Activated CD4-positive, alpha-beta T cell treated with anti-CD3 and anti-CD28 coated beads, Interleukin-2, amount 50 U/mL, for 4 hours (primary cell): ENCODE measurements at regions not wholly inside any gene's neighbourhood (a gene's known extent, or its start where the extent isn't known, plus 50 kb on each side); places are given as distances from the start of the nearest gene placed in this dataset.
"Not testable (repeated sequence)": the region's sequence is repeated elsewhere in the genome, so short reads cannot be mapped to it uniquely, and the experiment has no call there.

ENCODE experiments used
- DNase-seq, 2 experiments: peaks; one replicate each; pipeline ENCODE4 v3.0.0-alpha.2; 2020

DNA sequence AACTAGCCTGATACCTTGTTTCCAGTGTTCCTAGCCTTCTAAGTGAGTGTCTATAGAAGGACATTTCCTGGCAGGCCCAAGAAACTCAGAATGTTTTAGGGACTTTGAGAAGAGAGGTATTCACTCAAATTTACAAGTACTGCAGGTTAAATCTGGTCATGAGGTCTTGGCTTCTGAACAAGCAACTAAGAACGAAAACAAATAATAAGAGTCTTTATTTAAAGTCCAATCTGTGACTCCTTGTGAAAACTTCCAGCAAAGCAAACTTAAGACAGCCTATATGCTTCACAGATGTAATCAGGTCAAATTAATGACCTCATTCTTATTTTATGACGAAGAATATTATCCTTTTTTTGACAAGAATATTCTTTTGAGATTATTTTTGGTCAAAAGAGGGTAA, 79.4 kb upstream of the PRSS16 start:
- DNase-seq: no peak

DNA sequence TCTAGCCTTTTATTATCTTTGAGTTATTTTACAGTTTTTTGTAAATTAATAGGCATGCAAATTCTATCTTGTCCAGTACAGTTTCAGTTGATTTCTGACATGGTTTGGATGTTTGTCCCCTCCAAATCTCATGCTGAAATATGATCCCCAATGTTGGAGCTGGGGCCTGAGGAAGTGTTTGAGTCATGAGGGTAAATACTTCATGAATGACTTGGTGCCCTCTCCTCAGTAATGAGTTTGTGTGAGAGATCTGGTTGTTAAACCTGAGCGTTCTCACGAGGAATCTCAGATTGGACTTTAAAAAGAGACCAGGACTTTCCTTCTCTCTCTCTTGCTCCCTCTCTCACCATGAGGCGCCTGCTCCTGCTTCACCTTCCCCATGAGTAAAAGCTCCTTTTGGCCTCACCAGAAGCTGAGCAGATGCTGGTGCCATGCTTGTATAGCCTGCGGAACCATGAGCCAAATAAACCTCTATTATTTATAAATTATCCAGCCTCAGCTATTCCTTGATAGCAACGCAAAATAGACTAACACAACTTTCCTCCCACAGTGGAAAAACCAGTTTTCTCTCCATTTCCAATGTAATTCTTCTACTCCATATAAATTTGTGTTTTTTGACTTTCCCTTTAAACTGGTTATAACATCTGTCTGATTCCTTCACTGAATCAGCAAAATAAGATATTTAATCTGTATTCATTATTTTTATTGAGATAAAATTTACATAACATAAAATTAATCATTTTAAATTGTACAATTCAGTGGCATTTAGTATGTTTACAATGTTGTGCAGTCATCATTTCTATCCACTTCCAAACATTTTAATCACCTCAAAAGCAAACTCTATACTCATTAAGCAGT, 78.7 kb upstream of the PRSS16 start:
- DNase-seq: no peak

DNA sequence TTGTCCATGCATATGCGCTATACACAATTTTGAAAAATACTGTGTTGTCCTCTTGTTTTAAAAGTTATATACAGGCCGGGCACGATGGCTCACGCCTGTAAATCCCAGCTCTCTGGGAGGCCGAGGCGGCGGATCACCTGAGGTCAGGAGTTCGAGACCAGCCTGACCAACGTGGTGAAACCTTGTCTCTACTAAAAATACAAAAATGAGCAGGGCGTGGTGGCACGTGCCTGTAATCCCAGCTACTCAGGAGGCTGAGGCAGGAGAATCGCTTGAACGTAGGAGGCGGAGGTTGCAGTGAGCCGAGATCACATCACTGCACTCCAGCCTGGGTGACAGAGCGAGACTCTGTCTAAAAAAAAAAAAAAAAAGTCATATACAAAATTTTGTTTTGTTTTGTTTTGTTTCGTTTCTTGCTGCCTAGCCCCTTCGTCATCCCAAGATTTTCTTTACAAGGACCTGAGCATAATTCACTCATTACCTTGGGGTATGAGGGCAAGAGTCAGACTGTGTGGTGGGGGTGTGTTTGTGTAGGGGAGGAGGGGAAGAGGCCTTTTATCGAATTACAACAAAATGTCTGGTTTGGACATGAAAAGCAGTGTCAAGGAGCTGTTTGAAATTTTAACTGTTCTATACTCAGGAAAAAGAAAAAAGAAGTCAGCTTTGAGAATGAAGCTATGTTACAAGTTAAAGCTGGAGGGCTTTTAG, 74.8 kb upstream of the PRSS16 start:
- not testable (repeated sequence) for DNase-seq

DNA sequence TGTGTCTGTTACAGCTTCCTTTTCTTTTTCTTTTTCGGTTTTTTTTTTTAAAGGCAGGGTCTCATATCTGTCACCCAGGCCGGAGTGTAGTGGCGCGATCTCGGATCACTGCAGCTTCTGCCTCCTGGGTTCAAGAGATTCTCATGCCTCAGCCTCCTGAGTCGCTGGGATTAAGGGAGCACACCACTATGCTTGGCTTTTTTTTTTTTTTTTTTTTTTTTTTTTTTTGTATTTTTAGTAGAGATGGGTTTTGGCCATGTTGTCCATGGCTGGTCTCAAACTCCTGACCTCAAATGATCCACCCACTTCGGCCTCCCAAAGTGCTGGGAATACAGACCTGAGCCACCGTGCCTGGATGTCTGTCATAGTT, 74.3 kb upstream of the PRSS16 start:
- DNase-seq: not testable (repeated sequence)

DNA sequence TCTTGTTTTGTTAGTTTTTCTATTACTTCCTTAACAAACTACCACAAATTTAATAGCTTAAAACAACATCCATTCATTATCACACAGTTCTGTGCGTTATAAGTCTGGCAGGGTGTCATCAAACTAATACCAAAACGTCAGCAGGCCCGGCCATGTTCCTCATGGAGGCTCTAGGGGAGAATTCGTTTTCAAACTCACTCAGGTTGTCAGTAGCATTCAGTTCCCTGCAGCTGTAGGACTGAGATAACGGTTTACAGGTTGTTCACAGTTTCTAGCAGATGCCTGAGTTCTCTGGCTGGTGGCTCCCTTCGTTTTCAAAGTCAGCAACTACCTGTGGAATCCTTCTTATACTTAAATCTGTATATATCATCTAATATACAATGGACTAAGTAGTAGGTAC, 72.5 kb upstream of the PRSS16 start:
- DNase-seq: no peak

- DNase-seq: no peak
These were observed 71.4 kb upstream of the PRSS16 start for GRCh38 chr6:27176096-27176495.

GRCh38 chr6:27176523-27177484, 70.7 kb upstream of the PRSS16 start:
- DNase-seq: peak; percentile 53 to 59

- peak; percentile 59 to 62 for DNase-seq
These were observed 69.8 kb upstream of the PRSS16 start for GRCh38 chr6:27177485-27178406.

- DNase-seq: no peak
These were observed 69.1 kb upstream of the PRSS16 start for GRCh38 chr6:27178407-27178730.

- DNase-seq: no peak
These were observed 68.6 kb upstream of the PRSS16 start for GRCh38 chr6:27178860-27179259.

DNA sequence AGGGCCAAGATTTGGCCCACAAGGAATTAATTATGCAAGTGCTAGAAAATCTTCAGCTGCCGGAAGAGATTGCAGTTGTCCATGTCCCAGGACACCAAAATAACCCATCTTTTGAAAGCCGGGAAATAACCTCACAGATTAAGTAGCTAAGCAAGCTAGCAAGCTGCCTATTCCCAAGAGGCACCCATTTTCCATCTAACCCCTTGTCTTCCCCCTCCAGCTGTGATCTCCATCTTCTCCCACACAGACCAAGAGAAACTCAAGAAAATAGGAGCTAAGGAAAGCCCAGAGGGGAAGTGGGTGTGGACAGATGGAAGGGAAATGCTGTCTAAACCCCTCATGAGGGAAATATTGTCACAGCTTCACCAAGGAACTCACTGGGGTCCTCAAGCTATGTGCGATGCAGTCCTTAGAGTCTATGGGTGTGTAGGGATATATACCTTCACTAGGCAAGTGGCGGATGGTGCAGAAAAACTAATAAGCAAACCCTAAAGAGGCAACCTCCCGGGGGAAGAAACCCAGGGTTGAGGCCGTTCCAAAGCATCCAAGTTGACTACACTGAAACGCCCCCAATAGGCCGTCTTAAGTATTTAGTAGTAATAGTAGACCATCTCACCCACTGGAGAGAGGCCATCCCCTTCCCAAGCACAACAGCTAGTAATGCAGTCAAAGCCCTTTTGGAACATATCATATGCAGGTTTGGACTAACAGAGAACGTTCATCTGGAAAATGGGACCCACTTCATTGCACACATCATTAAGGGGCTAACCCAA, 64.3 kb upstream of the PRSS16 start:
- DNase-seq: no peak

DNA sequence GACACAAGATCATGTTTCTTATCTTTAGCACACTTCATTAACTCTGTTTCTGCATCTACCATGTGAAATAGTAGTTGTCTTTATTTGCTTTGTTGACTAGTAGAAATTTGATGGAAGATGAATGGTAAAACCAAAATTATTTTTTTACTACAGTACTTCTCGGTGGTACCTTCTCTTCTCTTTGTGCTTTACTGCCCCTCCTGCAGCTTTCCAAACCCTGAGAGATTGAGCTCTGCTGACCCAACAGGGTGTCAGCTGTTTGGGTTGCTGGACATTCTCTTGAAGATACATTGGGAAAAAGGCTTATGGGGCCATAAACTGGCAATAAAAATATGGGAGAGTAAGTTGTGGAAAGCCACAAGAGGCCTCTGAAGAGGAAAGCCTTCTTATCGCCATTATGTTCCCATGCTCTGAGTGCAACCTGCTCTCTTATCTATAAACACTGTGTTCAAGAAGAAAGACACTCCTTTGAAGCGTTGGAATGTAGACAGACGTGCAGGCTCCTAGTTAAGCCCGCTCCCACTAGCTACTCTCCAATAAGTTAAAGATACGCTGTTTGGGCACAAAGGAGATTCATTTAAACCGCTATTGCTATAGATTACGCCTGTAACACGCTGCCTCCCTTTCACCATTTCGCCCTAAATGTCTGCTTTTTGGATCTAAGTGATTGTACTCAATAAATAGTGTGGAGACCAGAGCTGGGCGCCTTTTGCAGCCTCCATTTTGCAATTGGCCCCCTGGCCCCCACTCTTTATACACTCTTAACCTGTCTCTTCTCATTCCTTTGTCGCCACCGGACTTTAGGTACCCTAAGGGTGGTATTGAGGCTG, 60.1 kb upstream of the PRSS16 start:
- no peak for DNase-seq

DNA sequence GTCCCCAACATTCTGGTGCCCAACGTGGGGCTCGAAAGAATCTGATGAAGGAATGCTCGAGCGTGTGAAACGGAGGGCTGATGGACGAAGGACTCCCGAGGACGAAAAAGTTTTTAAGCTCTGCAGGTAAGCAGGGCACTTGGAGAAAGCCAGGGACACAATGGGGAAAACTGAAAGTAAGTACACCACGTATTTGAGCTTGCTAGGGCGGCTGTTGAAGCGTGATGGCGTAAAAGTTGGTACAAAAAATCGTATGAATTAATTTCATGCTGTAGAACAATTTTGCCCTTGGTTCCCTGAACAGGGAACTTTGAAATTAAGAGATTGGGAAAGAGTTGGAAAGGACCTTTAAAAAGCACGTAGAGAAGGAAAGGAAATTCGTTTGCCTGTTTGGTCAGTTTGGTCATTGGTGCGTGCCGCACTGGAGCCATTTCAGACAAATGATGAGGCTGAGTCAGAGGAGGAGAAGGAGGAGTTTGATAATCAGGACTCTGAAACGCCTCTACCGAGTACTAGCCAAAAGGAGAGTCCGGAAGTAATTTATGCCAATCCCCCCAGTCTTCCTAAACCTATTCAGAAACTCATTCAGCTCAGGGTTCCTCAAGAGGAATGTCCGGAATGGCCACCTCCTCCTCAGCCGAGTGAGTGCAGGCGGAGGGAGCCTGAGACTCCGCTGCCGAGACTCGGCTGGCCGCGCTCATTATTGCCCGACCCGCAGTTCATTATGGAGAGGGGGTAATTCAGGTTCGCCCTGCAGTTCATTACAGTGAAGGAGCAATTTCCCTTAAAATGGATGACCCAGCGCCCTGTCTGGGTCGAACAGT, 59.2 kb upstream of the PRSS16 start:
- peak in 1 of 2 experiments; percentile 17 for DNase-seq

DNA sequence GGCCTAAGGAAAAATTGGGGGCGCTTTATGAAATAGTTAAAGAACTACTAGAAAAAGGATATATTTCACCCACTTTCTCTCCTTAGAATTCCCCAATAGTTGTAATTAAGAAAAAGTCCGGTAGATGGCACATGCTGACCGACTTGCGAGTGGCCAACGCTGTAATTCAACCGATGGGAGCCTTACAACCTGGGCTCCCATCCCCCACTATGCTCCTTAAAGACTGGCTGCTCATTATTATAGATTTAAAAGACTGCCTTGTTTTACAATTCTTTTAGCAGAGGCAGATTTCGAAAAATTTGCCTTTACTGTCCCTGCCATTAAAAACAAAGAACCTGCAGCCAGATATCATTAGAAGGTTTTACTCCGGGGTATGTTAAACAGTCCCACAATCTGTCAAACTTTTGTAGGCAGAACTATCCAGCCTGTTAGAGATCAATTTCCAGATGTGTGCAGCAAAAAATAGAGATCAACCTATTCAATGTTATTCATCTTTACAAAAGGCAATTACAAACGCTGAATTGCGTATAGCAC, 58.5 kb upstream of the PRSS16 start:
- peak; percentile 28 to 46 for DNase-seq

GRCh38 chr6:27190126-27190525, 57.4 kb upstream of the PRSS16 start:
- no peak for DNase-seq

GRCh38 chr6:27194453-27194852, 53.0 kb upstream of the PRSS16 start:
- not testable (repeated sequence) for DNase-seq

GRCh38 chr6:27195547-27195946, 52.0 kb upstream of the PRSS16 start:
- not testable (repeated sequence) for DNase-seq
